GM19452 (cell line): ENCODE measurements at regions not wholly inside any gene's neighbourhood (a gene's known extent, or its start where the extent isn't known, plus 50 kb on each side); places are given as distances from the start of the nearest gene placed in this dataset.

Source experiments
- ATAC-seq: cut with Tn5 transposase; IDR thresholded peaks from one replicate; pipeline ENCODE4 v1.9.1; 2021; ENCODE audit not compliant: unreplicated experiment

- no peak for ATAC-seq
These were observed 392.5 kb upstream of the RARB start for GRCh38 chr3:25035526-25035925.

- no peak for ATAC-seq
These were observed 391.4 kb upstream of the RARB start for GRCh38 chr3:25036633-25037032.

- no peak for ATAC-seq
These were observed 391.0 kb upstream of the RARB start for GRCh38 chr3:25037049-25037547.

- ATAC-seq: no peak
These were observed 389.8 kb upstream of the RARB start for GRCh38 chr3:25038271-25038670.

- no peak for ATAC-seq
These were observed 389.1 kb upstream of the RARB start for GRCh38 chr3:25038922-25039321.

GRCh38 chr3:25040748-25041147, 387.3 kb upstream of the RARB start:
- no peak for ATAC-seq

- no peak for ATAC-seq
These were observed 386.0 kb upstream of the RARB start for GRCh38 chr3:25041871-25042584.

- no peak for ATAC-seq
These were observed 384.9 kb upstream of the RARB start for GRCh38 chr3:25043177-25043576.

- ATAC-seq: no peak
These were observed 384.3 kb upstream of the RARB start for GRCh38 chr3:25043749-25044148.

- ATAC-seq: no peak
These were observed 383.0 kb upstream of the RARB start for GRCh38 chr3:25044762-25045710.

- no peak for ATAC-seq
These were observed 380.9 kb upstream of the RARB start for GRCh38 chr3:25046911-25047771.

- ATAC-seq: no peak
These were observed 378.8 kb upstream of the RARB start for GRCh38 chr3:25049304-25049703.

- ATAC-seq: no peak
These were observed 374.7 kb upstream of the RARB start for GRCh38 chr3:25053360-25053759.

GRCh38 chr3:25056036-25056755, 371.9 kb upstream of the RARB start:
- no peak for ATAC-seq

- no peak for ATAC-seq
These were observed 371.2 kb upstream of the RARB start for GRCh38 chr3:25056803-25057351.

GRCh38 chr3:25057379-25057778, 370.7 kb upstream of the RARB start:
- no peak for ATAC-seq

- ATAC-seq: no peak
These were observed 363.4 kb upstream of the RARB start for GRCh38 chr3:25064681-25065080.

- no peak for ATAC-seq
These were observed 358.1 kb upstream of the RARB start for GRCh38 chr3:25069970-25070369.

- ATAC-seq: no peak
These were observed 356.2 kb upstream of the RARB start for GRCh38 chr3:25071846-25072245.

GRCh38 chr3:25073423-25073822, 354.6 kb upstream of the RARB start:
- ATAC-seq: no peak
